ENCODE measurements at regions not wholly inside any gene's neighbourhood (a gene's known extent, or its start where the extent isn't known, plus 50 kb on each side); places are given as distances from the start of the nearest gene placed in this dataset.

DNA sequence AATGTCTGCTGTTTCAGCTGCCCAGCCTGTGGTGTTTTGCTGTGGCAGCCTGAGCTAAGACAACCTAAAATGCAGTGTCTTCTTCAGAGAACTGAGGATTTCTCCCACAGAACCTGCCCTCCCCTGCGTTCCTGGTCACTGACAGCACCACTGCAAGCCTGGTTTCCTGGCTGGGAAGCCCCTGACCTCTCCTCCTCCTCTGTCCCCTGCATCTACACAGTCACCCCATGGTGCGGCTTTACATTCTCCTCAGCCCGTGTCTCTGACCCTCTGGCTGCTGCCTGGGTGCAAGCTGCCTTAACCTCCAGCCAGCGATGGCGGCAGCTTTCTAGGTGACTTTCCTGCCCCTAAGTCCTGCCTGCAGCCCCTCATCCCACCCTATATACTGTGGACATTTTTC lies 337.3 kb upstream of the ZNF32 start:
- no peak for TF ChIP-seq POLR2A (IDR thresholded peaks at IDR 0.05)
- TF ChIP-seq, protein P1, sequence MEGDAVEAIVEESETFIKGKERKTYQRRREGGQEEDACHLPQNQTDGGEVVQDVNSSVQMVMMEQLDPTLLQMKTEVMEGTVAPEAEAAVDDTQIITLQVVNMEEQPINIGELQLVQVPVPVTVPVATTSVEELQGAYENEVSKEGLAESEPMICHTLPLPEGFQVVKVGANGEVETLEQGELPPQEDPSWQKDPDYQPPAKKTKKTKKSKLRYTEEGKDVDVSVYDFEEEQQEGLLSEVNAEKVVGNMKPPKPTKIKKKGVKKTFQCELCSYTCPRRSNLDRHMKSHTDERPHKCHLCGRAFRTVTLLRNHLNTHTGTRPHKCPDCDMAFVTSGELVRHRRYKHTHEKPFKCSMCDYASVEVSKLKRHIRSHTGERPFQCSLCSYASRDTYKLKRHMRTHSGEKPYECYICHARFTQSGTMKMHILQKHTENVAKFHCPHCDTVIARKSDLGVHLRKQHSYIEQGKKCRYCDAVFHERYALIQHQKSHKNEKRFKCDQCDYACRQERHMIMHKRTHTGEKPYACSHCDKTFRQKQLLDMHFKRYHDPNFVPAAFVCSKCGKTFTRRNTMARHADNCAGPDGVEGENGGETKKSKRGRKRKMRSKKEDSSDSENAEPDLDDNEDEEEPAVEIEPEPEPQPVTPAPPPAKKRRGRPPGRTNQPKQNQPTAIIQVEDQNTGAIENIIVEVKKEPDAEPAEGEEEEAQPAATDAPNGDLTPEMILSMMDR (IDR thresholded peaks at IDR 0.05), result no peak
